ENCODE measurements at regions not wholly inside any gene's neighbourhood (a gene's known extent, or its start where the extent isn't known, plus 50 kb on each side); places are given as distances from the start of the nearest gene placed in this dataset.

- no peak for DNase-seq
These were observed 176.7 kb upstream of the PPP2R2D start for GRCh38 chr10:131724169-131724545.

DNA sequence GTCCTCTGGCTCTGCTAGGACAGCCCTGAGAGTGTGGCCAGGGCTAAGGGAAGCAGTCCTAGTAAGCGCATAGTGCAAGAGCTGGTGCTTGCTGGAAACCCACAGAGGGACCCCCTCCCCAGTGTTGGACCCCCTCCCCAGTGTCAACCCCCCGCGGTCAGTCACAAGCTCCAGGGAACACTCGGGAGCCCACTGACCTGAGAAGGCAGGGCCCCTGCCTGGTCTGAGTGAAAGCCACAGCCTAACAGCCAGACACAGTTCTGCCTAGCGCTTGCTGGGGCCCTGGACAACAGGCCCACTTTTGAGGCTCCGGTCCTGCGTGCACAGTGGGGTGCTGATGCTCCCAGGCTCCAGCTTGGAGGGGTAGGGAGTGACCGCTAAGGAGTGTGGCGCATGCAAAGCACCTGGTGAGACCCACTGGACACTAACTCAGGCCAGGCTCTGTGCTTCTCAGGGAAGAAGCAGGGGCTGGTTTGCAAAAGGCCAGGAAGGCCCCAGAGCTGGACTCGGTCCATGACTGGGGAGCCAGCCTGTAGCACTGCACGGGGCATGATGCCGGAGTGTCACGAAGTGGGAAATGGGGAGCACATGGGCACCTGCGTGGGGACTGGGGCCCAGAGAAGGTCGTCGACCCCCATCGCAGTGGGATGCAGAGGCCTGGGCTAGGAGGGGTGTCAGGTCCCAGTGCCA is 175.8 kb upstream of the PPP2R2D start:
- no peak for DNase-seq

- DNase-seq, result no peak
These were observed 175.2 kb upstream of the PPP2R2D start for GRCh38 chr10:131725581-131726069.

DNA sequence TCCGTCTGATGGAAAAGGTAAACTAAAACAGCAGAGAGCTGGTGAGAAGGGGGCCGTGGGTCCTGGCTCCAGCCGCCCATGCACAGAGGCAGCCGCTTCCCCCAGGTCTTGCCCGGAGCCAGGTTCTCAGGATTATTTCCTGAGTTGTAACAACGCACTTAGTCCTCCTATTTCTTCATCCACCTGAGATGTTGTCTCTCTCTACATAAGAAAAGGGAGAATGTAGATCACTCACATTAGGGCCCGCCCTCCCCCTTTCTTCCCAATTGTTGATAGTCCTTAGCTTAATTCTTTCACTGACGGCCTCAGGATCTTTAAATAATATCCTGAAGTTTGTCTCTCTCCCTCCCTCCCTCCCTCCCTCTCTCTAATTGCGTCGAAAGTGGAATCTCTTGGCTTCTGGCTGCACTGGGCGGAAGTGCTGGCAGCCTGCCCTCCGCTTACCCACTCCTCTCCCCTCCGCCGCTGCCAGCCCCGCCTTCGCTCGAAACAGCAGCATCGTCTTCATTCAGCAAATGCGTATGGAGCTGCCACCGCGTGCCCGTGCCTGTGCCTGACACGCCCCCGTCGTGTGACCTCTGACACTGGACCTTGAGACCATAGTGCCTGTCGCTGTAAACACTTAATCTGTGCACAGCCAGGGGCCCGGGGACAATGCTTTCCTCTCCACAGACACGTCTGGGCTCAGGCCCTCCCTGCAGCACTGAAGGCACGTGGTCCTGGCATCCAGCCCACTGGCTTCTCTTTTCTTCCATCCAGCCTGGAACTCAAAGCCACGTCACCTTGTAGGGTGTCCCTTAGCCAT is 174.5 kb upstream of the PPP2R2D start:
- DNase-seq, result no peak

- no peak for DNase-seq
These were observed 173.8 kb upstream of the PPP2R2D start for GRCh38 chr10:131726967-131727366.

- no peak for DNase-seq
These were observed 173.2 kb upstream of the PPP2R2D start for GRCh38 chr10:131727560-131727959.

DNA sequence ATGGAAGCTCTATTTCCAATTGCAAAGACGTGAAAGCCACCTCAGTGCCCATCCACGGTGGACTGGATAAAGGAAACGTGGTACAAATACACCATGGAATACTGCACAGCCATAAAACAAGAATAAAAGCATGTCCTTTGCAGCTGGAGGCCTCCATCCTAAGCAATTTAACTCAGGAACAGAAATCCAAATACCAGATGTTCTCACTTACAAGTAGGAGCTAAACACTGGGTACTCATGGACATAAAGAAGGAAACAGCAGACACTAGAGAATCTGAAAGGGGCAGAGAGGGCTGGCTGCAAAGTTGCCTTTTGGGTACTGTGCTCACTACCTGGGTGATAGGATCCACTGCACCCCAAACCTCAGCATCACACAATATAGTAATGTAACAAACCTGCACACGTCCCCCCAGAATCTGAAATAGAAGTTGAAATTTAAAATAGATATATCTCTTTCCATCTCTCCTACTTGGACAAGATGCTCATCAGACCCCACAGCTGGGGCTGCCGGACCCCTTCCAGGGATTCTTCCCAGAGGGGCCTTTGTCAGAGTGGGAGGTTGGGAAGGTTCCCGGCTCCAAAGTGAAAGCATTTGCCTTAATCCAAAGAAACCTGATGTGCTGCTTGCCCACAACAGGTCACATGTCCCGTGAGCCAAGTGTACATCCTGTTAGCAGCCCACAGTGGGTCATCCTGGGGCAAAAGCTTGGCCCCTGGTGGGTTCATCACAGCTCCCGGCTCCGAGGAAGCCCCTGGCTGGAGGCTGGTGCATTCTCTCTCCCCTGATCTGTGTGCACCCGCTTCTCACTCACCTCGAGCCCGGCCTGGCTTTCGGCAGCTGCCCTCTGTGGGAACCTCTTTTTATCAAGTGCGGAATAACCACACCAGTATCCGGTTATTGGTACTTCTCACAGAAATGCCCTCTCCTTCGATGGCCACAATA is 172.3 kb upstream of the PPP2R2D start:
- no peak for DNase-seq

GRCh38 chr10:131729361-131729760 is 171.4 kb upstream of the PPP2R2D start:
- DNase-seq, result no peak

DNA sequence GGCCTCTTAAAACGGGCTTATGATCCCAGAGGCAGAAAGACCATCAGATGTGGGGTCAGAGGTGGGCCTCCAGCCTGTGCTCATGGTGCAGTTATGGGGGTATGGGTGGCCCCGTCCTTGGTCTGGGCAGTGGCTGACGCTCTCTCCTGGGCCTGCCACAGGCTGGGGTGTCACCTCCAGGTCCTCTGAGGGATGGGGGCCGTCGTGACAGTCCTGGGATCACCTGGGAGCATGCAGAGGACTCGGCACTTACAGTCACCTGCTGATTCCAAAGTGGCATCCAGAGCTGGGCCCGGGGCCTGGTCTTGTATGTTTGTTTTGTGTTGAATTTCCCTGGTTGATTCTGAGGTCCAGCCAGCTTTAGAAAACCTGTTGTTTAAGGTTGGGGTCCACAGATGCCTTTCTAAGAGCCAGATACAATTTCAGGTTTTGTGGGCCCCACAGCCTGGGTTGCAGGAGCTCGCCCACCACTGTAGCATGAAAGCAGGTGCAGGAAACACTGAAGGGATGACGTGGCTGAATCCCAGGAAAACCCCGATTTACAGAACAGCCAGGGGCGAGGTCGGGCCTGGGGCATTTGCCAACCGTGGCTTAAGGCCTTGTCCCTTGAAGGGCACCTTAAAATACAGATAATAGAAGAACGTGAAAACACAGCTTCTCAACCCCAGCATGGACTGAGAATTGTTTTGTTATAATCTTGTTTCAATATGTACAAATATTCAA is 170.7 kb upstream of the PPP2R2D start:
- no peak for DNase-seq

- DNase-seq, result no peak
These were observed 169.9 kb upstream of the PPP2R2D start for GRCh38 chr10:131730771-131731497.

GRCh38 chr10:131731780-131732630 is 168.8 kb upstream of the PPP2R2D start:
- no peak for DNase-seq

DNA sequence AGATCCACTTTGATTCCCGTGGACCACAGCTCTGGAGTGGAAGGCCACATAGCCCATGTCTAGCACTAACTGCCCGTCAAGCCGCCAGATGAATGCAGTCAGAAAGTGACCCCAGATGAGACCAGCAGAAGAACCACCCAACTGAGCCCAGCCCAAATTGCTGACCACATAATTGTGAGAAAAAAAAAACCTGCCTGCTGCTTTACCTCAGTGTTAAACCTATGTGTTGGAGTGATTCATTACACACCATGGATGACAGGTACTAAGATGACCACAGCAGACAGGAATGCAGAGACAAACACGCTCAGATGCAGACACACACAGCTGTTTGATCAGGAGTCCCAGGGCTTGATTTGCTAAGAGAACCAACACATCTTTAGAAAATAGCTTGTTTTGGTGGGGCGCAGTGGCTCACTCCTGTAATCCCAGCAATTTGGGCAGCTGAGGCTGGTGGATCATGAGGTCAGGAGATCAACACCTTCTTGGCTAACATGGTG is 168.1 kb upstream of the PPP2R2D start:
- no peak for DNase-seq

- no peak for DNase-seq
These were observed 167.2 kb upstream of the PPP2R2D start for GRCh38 chr10:131733596-131733995.

GRCh38 chr10:131735577-131735976 is 165.2 kb upstream of the PPP2R2D start:
- DNase-seq, result no peak

DNA sequence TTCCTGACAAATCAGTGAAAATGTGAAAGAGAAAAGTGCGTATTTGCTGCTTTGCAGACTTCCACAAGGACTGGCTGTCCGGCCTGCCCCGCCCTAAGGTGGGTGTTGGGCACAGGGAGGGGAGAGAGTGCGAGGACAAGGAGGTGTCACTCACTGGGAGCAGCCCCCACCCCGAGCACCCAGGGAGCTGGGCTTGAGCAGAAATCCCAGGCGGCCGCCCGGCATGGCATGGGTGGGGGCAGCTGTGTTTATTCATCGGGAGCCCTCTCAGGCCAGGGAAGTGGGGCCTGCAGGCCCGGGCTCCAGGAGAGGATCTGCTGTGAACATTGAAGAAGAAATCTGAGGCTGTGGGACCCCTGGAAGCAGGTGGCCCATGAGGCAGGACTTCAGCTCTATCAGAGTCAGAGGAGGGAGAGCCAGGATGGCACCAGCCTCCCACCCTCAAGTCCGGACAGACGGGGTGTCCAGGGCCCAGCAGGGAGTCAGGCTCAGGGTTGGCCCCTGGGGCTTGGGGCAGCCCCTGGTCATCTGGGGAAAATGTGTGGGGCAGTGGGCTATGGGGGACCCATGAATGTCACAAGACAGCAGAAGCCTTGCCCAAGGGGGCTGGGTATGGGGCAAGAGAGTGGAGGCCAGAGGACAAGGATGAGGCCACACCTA is 164.4 kb upstream of the PPP2R2D start:
- no peak for DNase-seq

GRCh38 chr10:131737543-131738395 is 163.0 kb upstream of the PPP2R2D start:
- no peak for DNase-seq

- DNase-seq, result no peak
These were observed 162.4 kb upstream of the PPP2R2D start for GRCh38 chr10:131738396-131738735.

DNA sequence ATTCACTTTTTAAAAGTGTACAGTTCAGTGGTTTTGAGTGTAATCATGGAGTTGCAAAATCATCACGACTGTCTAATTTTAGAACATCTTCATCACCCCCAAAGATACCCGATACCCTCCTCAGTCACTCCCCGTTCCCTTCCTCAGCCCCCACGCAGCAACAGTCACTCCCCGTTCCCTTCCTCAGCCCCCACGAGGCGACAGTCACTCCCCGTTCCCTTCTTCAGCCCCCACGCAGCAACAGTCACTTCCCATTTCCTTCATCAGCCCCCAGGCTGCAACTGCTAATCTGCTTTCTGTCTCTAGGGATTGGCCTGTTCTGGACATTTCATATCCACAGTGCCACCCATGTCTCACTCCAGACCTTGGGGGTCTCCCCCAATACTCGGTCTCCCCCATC is 161.6 kb upstream of the PPP2R2D start:
- no peak for DNase-seq

DNA sequence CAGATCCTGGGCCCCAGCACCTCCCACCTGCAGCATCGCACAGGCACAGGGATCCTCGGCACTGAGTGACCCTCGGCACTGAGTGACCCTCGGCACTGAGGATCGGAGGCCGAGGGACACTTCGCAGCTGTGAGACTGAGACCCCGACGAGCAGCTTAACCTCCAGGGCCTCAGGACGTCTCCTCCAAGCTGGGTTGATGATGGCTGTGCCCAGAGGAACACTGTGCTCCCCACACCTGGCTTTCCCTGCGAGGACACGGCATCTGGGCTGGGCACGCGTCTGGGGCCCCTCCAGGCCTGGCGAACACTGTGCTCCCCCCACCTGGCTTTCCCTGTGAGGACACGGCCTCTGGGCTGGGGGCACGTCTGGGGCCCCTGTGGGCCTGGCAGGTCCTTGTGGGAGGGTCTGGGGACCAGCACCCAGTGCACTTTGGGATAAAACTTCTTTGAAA is 158.3 kb upstream of the PPP2R2D start:
- DNase-seq, result no peak

Measured in activated CD4-positive, alpha-beta T cell treated with anti-CD3 and anti-CD28 coated beads, Interleukin-2, amount 50 U/mL, for 16 hours (primary cell).